Thymus (tissue), 11 donors: ENCODE measurements at regions not wholly inside any gene's neighbourhood (a gene's known extent, or its start where the extent isn't known, plus 50 kb on each side); places are given as distances from the start of the nearest gene placed in this dataset.

ENCODE experiments used
- DNase-seq, 9 donors: peaks; one replicate each; pipeline ENCODE4 v3.0.0-alpha.2; 2013; ENCODE audit warnings: low spot score in 9 of 9, low read depth in 6 of 9, missing footprints in 1 of 9
- H3K27ac ChIP-seq, 2 donors: one replicate each; pipeline ENCODE4 v1.5.1; 2013; ENCODE audit warnings: control low read depth in 1 of 2, low read depth in 1 of 2, low read length in 1 of 2, mild to moderate bottlenecking in 1 of 2, moderate library complexity in 1 of 2
- H3K27me3 ChIP-seq, 2 donors: one replicate each; pipeline ENCODE4 v1.5.1; 2013; ENCODE audit warnings: low read length in 1 of 2; ENCODE audit not compliant: control insufficient read depth in 2 of 2, insufficient read depth in 1 of 2
- H3K36me3 ChIP-seq, 2 donors: one replicate each; pipeline ENCODE4 v1.5.1; 2013; ENCODE audit warnings: low read length in 1 of 2, mild to moderate bottlenecking in 1 of 2, moderate library complexity in 1 of 2; ENCODE audit not compliant: control insufficient read depth in 2 of 2, insufficient read depth in 2 of 2
- H3K4me1 ChIP-seq, 2 donors: one replicate each; pipeline ENCODE4 v1.5.1; 2013; ENCODE audit warnings: low read length in 2 of 2; ENCODE audit not compliant: control insufficient read depth in 2 of 2, insufficient read depth in 2 of 2
- H3K4me3 ChIP-seq, 2 donors: one replicate each; pipeline ENCODE4 v1.5.1; 2013; ENCODE audit warnings: low read length in 2 of 2, control low read depth in 1 of 2, mild to moderate bottlenecking in 1 of 2
- H3K9me3 ChIP-seq, 2 donors: one replicate each; pipeline ENCODE4 v1.5.1; 2013; ENCODE audit warnings: low read length in 1 of 2, mild to moderate bottlenecking in 1 of 2; ENCODE audit not compliant: control insufficient read depth in 2 of 2, insufficient read depth in 1 of 2
- WGBS: extraction: QIAGEN DNeasy Blood & Tissue Kit; methylation state at CpG from one replicate; pipeline ENCODE4 v1.1.7; 2013; 5-methylcytosine and 5-hydroxymethylcytosine counted together
- donor health status: healthy.

DNA sequence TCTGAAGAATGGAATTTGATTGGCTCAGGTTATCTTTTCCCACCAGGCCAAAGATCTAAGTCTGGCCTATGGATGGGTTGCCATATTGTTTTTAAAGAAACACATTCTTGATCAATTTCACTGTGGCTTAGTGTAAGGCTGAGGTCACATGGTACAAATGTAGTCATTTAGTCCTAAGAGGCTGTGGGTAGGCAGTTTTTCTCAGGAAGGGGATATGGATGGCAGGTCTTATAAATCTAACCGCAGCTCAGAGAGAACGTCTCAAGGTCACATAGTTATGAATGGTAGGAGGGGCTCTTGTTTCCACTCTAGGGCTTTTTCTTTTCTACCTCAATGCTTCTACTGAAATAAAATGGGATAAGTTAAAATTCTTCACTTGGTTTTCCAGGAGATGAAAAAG lies 128.6 kb upstream of the ACTBL2 start:
- H3K4me1 ChIP-seq, result no peaks in the 10 kb centered on the region
- DNase-seq, result no peak
- no peak overlapping the region for H3K27ac ChIP-seq
- no peak overlapping the region for H3K4me3 ChIP-seq
- no peaks in the 10 kb centered on the region for H3K36me3 ChIP-seq
- WGBS, result 35% methylated on average over 2 of the region's 2 CpGs
- no peaks in the 10 kb centered on the region for H3K9me3 ChIP-seq
- H3K27me3 ChIP-seq, result no peaks in the 10 kb centered on the region

- no peaks in the 10 kb centered on the region for H3K36me3 ChIP-seq
- H3K9me3 ChIP-seq, result no peaks in the 10 kb centered on the region
- no peak overlapping the region for H3K27ac ChIP-seq
- H3K4me1 ChIP-seq, result no peaks in the 10 kb centered on the region
- no peaks in the 10 kb centered on the region for H3K27me3 ChIP-seq
- H3K4me3 ChIP-seq, result no peak overlapping the region
- no peak for DNase-seq
Observed at GRCh38 chr5:57608542-57608941, 125.9 kb upstream of the ACTBL2 start.

- no peaks in the 10 kb centered on the region for H3K4me1 ChIP-seq
- no peaks in the 10 kb centered on the region for H3K27me3 ChIP-seq
- no peak for DNase-seq
- no peaks in the 10 kb centered on the region for H3K9me3 ChIP-seq
- 95% methylated on average over 4 of the region's 4 CpGs for WGBS
- H3K36me3 ChIP-seq, result no peaks in the 10 kb centered on the region
- H3K4me3 ChIP-seq, result no peak overlapping the region
- H3K27ac ChIP-seq, result no peak overlapping the region
Observed at GRCh38 chr5:57601996-57602395, 119.4 kb upstream of the ACTBL2 start.

- Histone ChIP-seq H3K36me3 (no peaks in the 10 kb centered on the region), H3K4me3 (no peak overlapping the region), H3K27me3 (no peaks in the 10 kb centered on the region), H3K27ac (no peak overlapping the region), H3K9me3 (no peaks in the 10 kb centered on the region), H3K4me1 (no peaks in the 10 kb centered on the region)
- no peak for DNase-seq
- WGBS, result 4% methylated on average over 1 of the region's 1 CpG
Observed at GRCh38 chr5:57600321-57600720, 117.7 kb upstream of the ACTBL2 start.

DNA sequence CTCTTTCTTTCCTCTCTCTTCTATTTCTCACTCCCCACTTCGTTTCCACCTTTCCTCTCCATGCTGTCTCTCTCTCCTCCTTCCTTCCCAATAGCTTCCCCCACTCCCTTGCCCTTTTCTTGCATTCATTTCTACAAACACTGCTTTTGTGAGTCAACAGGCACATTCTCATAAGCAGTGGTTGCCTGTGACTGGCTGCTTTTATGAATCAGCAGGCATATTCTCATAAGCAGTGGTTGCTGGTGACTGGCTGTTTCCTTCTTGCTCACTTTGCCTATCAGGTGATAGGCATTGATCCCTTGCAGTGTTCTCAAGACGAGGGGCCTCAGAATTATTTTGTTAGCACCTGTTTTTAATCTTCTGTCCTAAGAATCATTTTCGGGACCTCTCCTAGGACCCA lies 116.1 kb upstream of the ACTBL2 start:
- 97% methylated on average over 3 of the region's 3 CpGs for WGBS

GRCh38 chr5:57598097-57598496 lies 115.5 kb upstream of the ACTBL2 start:
- no peaks in the 10 kb centered on the region for H3K4me1 ChIP-seq
- no peaks in the 10 kb centered on the region for H3K27me3 ChIP-seq
- H3K9me3 ChIP-seq, result no peaks in the 10 kb centered on the region
- H3K27ac ChIP-seq, result no peak overlapping the region
- DNase-seq, result no peak
- 96% methylated on average over 10 of the region's 10 CpGs for WGBS
- no peak overlapping the region for H3K4me3 ChIP-seq
- H3K36me3 ChIP-seq, result no peaks in the 10 kb centered on the region

More for the DNA sequence above, 116.1 kb upstream of the ACTBL2 start:
- Histone ChIP-seq H3K4me1 (no peaks in the 10 kb centered on the region), H3K4me3 (no peak overlapping the region), H3K9me3 (no peaks in the 10 kb centered on the region), H3K27ac (no peak overlapping the region), H3K36me3 (no peaks in the 10 kb centered on the region), H3K27me3 (no peaks in the 10 kb centered on the region)
- DNase-seq, result no peak

DNA sequence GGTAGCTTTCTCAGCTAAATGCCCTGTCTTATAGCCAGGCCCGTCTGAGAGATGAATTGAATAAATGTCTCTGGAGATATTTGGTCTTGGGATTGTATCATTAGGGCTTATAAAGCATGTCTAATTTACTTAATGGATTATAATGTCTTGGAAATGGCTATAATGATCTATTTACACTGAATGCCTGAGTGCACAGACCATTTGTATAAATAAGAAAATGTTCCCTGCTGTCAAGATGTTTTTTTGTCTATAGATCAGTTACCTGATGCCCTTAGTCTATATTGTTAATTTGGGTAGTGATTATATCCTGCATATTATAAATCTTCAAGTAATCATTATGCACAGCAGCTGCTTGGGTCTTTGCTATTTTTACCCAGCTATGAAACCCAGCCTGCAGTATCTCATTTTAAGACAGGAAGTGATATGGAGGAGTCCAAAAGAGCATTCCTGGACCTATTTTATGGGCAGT lies 112.9 kb upstream of the ACTBL2 start:
- no peaks in the 10 kb centered on the region for H3K4me1 ChIP-seq
- no peak overlapping the region for H3K27ac ChIP-seq
- no peaks in the 10 kb centered on the region for H3K27me3 ChIP-seq
- no peaks in the 10 kb centered on the region for H3K9me3 ChIP-seq
- WGBS, result 97% methylated on average over 1 of the region's 1 CpG
- no peak for DNase-seq
- no peak overlapping the region for H3K4me3 ChIP-seq
- no peaks in the 10 kb centered on the region for H3K36me3 ChIP-seq

- no peaks in the 10 kb centered on the region for H3K27me3 ChIP-seq
- H3K4me3 ChIP-seq, result no peak overlapping the region
- no peak overlapping the region for H3K27ac ChIP-seq
- no peaks in the 10 kb centered on the region for H3K36me3 ChIP-seq
- H3K4me1 ChIP-seq, result no peaks in the 10 kb centered on the region
- no peak for DNase-seq
- WGBS, result 95% methylated on average over 6 of the region's 6 CpGs
- no peaks in the 10 kb centered on the region for H3K9me3 ChIP-seq
Observed at GRCh38 chr5:57594436-57594835, 111.8 kb upstream of the ACTBL2 start.

DNA sequence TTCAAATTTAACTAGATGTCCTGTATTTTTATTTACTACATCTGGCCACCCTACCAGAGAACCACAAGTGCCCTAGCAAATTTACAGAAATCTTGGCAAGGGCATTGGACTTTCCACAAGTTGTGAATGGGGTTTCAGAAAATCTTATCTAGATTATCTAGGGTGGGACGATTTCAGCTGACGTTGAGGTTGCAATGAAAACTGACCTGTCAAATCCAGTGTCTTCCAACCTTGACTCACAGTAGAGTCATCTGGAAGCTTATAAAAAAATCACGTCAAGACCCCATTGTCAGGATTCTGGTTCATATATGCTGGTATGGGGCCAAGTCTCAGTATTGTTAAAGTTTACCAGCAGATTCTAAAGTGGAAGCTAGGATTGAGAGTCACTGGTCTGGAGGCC lies 109.6 kb upstream of the ACTBL2 start:
- Histone ChIP-seq H3K27ac (no peak overlapping the region), H3K36me3 (no peaks in the 10 kb centered on the region), H3K4me1 (no peaks in the 10 kb centered on the region), H3K27me3 (no peaks in the 10 kb centered on the region), H3K4me3 (no peak overlapping the region), H3K9me3 (no peaks in the 10 kb centered on the region)
- no peak for DNase-seq
- WGBS, result 78% methylated on average over 3 of the region's 3 CpGs

DNA sequence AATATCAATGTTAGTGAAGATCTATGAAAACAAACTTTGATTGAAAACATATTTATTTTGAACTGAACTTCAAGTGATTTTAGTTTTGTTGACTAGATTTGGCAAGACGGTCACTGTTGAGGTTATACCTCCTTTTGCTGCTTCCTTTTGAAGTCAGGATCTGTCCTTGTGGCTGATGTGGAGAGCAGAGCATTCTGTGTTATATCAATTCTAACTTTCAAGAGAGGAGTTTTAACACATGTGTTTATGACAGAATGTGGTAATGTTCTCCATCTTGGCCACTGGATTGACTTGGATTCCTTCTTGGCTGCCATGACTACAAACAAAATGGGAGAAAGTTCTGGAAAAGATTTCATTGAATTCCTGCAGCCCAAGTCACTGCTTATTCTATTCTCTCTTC lies 104.0 kb upstream of the ACTBL2 start:
- no peaks in the 10 kb centered on the region for H3K4me1 ChIP-seq
- 96% methylated on average over 1 of the region's 1 CpG for WGBS

More for the DNA sequence above, 104.0 kb upstream of the ACTBL2 start:
- Histone ChIP-seq H3K27ac (no peak overlapping the region), H3K4me3 (no peak overlapping the region), H3K36me3 (no peaks in the 10 kb centered on the region), H3K27me3 (no peaks in the 10 kb centered on the region), H3K9me3 (no peaks in the 10 kb centered on the region)
- no peak for DNase-seq
